HEK293T (cell line): ENCODE measurements at regions not wholly inside any gene's neighbourhood (a gene's known extent, or its start where the extent isn't known, plus 50 kb on each side); places are given as distances from the start of the nearest gene placed in this dataset.

Experiments used
- CTCF ChIA-PET: fragments of 350-600 bp; formaldehyde crosslinking; extraction: SDS; loops from one replicate; lab custom pipeline; 2021; ENCODE audit warnings: antibody characterized with exemption, inconsistent platforms; lab: Yijun Ruan, JAX
- POLR2A ChIA-PET: fragments of 350-600 bp; formaldehyde crosslinking; extraction: SDS; loops from one replicate; lab custom pipeline; 2020; ENCODE audit warnings: antibody characterized with exemption, inconsistent platforms; lab: Yijun Ruan, JAX
- DNase-seq: peaks from one replicate; pipeline ENCODE4 v3.0.0; 2012; ENCODE audit warnings: mixed read lengths; ENCODE audit errors: extremely low spot score
- ARNT ChIP-seq: fragments of 450-650 bp; IDR thresholded peaks from 2 replicates; pipeline ENCODE4 v1.6.1; 2017; ENCODE audit warnings: mild to moderate bottlenecking
- BHLHE40 ChIP-seq: fragments of 450-650 bp; IDR thresholded peaks from 2 replicates; pipeline ENCODE4 v1.6.1; 2016; ENCODE audit warnings: mild to moderate bottlenecking, moderate library complexity, borderline replicate concordance
- CTBP1 ChIP-seq: fragments of 450-650 bp; IDR thresholded peaks from 2 replicates; pipeline ENCODE4 v1.6.1; 2016; ENCODE audit warnings: borderline replicate concordance
- ELF4 ChIP-seq: fragments of 450-650 bp; IDR thresholded peaks from 2 replicates; pipeline ENCODE4 v1.6.1; 2017; ENCODE audit warnings: antibody characterized with exemption
- FOXA1 ChIP-seq: fragments of 450-650 bp; IDR thresholded peaks from 2 replicates; pipeline ENCODE4 v1.6.1; 2016; ENCODE audit warnings: mild to moderate bottlenecking
- FOXK2 ChIP-seq: fragments of 450-650 bp; IDR thresholded peaks from 2 replicates; pipeline ENCODE4 v1.6.1; 2016; ENCODE audit warnings: mild to moderate bottlenecking
- FOXM1 ChIP-seq: fragments of 450-650 bp; IDR thresholded peaks from 2 replicates; pipeline ENCODE4 v1.6.1; 2017; ENCODE audit warnings: mild to moderate bottlenecking, borderline replicate concordance
- HDGF ChIP-seq: fragments of 450-650 bp; IDR thresholded peaks from 2 replicates; pipeline ENCODE4 v1.6.1; 2017; ENCODE audit warnings: antibody characterized with exemption, borderline replicate concordance
- L3MBTL2 ChIP-seq: fragments of 450-650 bp; conservative IDR thresholded peaks from 2 replicates; pipeline ENCODE4 v1.6.1; 2016; ENCODE audit warnings: mild to moderate bottlenecking
- LEF1 ChIP-seq: fragments of 450-650 bp; IDR thresholded peaks from 2 replicates; pipeline ENCODE4 v1.6.1; 2017; ENCODE audit warnings: mild to moderate bottlenecking, borderline replicate concordance
- NFRKB ChIP-seq: fragments of 450-650 bp; IDR thresholded peaks from 2 replicates; pipeline ENCODE4 v1.6.1; 2016; ENCODE audit warnings: mild to moderate bottlenecking, moderate library complexity
- PKNOX1 ChIP-seq: fragments of 450-650 bp; IDR thresholded peaks from 2 replicates; pipeline ENCODE4 v1.6.1; 2016
- SP1 ChIP-seq: fragments of 450-650 bp; IDR thresholded peaks from 2 replicates; pipeline ENCODE4 v1.6.1; 2017
- SUZ12 ChIP-seq: fragments of 450-650 bp; IDR thresholded peaks from 2 replicates; pipeline ENCODE4 v1.6.1; 2016; ENCODE audit warnings: mild to moderate bottlenecking
- TARDBP ChIP-seq: fragments of 450-650 bp; IDR thresholded peaks from 2 replicates; pipeline ENCODE4 v1.6.1; 2016
- ZNF384 ChIP-seq: fragments of 450-650 bp; IDR thresholded peaks from 2 replicates; pipeline ENCODE4 v1.6.1; 2016

DNA sequence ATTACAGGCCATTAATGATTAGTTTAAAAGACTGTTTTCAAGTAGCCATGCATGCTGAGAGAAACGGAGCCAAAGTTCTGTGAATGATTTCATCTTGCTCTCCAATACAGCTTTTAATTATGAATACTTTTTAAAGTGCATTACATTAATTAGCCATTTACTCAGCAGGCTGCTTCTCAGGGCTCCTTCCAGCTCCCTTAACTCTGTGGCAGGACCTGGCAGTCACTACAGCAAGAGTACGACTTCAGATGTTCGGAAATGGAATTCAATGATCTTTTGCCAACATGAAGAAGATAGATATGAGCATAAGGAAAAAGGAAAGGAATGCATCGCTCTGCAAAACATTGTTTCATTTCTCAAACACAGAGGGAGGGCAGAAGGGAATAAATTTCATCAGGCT, 987.2 kb downstream of the PDHA2 start:
- no peak for DNase-seq
- ChIA-PET CTCF (no interaction called here), POLR2A (no interaction called here)
- TF ChIP-seq FOXA1 (no peak), SUZ12 (no peak), L3MBTL2 (no peak)

DNA sequence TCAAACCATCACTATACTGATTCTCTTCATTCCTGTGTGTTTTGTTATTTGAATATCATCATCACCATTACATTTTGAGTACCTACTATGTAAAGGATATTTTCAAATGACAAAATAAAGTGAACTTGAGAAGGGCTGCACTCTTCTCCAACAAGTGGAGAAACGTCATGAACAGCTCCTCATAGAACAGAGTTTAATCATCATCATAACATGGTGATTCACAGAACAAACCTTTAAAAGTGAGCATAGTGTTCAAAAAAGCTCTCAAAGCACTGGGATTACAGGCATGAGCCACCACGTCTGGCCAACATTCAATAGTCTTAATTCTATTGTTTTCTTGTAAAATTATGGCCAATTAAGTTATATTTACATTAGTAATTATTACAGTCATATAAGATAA, 993.9 kb downstream of the PDHA2 start:
- no peak for DNase-seq
- ChIA-PET CTCF (no interaction called here), POLR2A (no interaction called here)
- no peak for TF ChIP-seq L3MBTL2
- no peak for TF ChIP-seq BHLHE40
- no peak for TF ChIP-seq PKNOX1
- TF ChIP-seq CTBP1: no peak
- no peak for TF ChIP-seq LEF1
- TF ChIP-seq NFRKB: no peak
- no peak for TF ChIP-seq SP1
- no peak for TF ChIP-seq TARDBP
- no peak for TF ChIP-seq FOXM1
- no peak for TF ChIP-seq FOXA1
- no peak for TF ChIP-seq SUZ12
- TF ChIP-seq ZNF384: no peak
- no peak for TF ChIP-seq ARNT
- no peak for TF ChIP-seq FOXK2
- TF ChIP-seq ELF4: no peak

- DNase-seq: no peak
- POLR2A ChIA-PET: no interaction called here
- CTCF ChIA-PET: no interaction called here
- no peak for TF ChIP-seq FOXA1
These were observed 996.1 kb downstream of the PDHA2 start for GRCh38 chr4:96835991-96836390.

- CTCF ChIA-PET: no interaction called here
- POLR2A ChIA-PET: no interaction called here
- DNase-seq: no peak
These were observed 999.5 kb downstream of the PDHA2 start for GRCh38 chr4:96839441-96839840.

DNA sequence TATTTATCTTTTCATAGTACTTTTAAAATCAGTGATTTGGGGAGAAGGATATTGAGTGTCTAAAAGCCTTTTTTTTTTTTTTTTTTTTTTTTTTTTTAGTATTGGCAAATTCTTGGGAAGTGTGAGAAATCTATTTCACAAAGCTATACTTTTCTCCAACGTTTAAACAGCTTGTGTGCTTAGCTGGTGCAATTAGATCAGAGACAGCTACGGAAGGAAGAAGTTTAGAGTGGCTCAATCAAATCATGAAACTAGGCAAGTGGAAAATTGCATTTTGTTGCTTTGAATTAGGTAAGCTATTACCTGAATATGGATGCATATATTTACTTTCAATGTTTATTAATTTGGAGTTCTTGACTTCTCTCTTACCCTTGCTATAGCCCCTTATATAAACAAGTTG, 1001.9 kb downstream of the PDHA2 start:
- POLR2A ChIA-PET: no interaction called here
- no peak for TF ChIP-seq SUZ12
- no peak for TF ChIP-seq FOXA1
- no peak for TF ChIP-seq HDGF
- TF ChIP-seq SP1: no peak
- no peak for TF ChIP-seq FOXM1
- TF ChIP-seq CTBP1: no peak
- TF ChIP-seq PKNOX1: no peak
- TF ChIP-seq L3MBTL2: no peak
- TF ChIP-seq FOXK2: no peak
- no peak for TF ChIP-seq NFRKB
- no peak for TF ChIP-seq ELF4
- no peak for TF ChIP-seq TARDBP
- no peak for TF ChIP-seq ARNT
- TF ChIP-seq ZNF384: no peak
- no peak for TF ChIP-seq LEF1
- TF ChIP-seq BHLHE40: no peak
- CTCF ChIA-PET: no interaction called here

More at GRCh38 chr4:96839441-96839840, 999.5 kb downstream of the PDHA2 start:
- TF ChIP-seq TARDBP (no peak), FOXM1 (no peak), ELF4 (no peak), FOXK2 (no peak), SUZ12 (no peak), L3MBTL2 (no peak), BHLHE40 (no peak), SP1 (no peak), ZNF384 (no peak), PKNOX1 (no peak), LEF1 (no peak), CTBP1 (no peak), NFRKB (no peak), HDGF (no peak), FOXA1 (no peak), ARNT (no peak)

GRCh38 chr4:96844858-96845490, 1005.1 kb downstream of the PDHA2 start:
- CTCF ChIA-PET: no interaction called here
- DNase-seq: no peak
- TF ChIP-seq PKNOX1: no peak
- POLR2A ChIA-PET: no interaction called here

More for the DNA sequence above, 1001.9 kb downstream of the PDHA2 start:
- DNase-seq: no peak
